Stimulated activated CD4-positive, alpha-beta T cell treated with anti-CD3 and anti-CD28 coated beads, Interleukin-2, amount 100 ng/mL, for 24 hours (primary cell): ENCODE measurements at regions not wholly inside any gene's neighbourhood (a gene's known extent, or its start where the extent isn't known, plus 50 kb on each side); places are given as distances from the start of the nearest gene placed in this dataset.

ENCODE experiments used
- DNase-seq, 2 donors: peaks; one replicate each; pipeline ENCODE4 v3.0.0-alpha.2; 2020

- no peak for DNase-seq
Measured at GRCh38 chr3:96169111-96169766, 645.2 kb upstream of the EPHA6 start.

DNA sequence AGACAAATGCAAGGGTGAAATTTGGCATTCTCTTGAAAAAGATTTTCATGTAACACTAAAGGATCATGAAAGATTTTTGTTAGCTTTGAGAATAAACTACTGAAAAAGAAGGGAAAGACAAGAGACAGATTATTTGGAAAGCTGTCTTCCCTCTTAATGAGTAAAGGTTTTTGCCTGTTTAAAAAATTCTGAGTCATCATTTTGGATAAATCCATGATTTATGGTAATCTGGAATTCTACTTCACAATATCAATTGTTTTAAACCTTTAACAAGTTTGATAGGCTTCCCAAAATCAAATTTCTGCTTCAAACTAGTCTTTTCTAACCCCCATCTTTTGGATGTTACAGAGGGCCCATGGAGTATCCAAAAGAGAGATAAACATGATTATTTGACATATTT is 641.5 kb upstream of the EPHA6 start:
- no peak for DNase-seq

DNA sequence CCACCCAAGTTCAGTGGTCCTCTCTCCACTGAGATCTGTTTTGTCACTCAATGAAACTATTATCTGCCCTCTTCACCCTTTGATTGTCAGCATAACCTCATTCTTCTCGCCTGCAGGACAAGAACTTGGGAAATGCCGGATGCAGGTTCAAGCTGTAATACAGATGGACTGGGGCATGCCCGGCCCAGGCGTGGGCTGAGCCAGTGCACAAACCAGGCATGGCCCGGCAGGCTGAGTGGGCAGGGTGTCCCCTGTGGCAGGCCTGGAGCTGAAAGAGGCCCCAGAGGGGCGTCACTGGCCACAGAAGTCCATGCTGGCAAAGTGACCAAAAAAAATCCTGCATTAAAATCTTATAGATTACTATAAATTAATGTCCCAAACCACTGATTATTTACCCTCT is 638.9 kb upstream of the EPHA6 start:
- no peak for DNase-seq

DNA sequence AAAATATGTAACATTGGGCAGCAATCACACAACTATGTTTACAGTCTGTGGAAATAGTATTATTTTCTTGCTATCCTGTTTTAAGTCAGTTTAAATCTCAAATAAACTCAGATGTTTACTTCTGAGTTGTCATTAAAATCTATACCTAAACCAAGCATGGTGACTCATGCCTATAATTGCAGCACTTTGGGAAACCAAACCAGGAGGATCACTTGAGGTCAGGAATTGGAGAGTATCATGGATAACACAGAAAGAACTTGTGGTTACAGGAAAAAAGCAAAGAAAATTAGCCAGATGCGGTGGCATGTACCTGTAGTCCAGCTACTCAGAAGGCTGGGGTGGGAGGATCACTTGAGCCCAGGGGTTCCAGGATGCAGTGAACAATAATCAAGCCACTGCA is 631.6 kb upstream of the EPHA6 start:
- DNase-seq, result no peak

- no peak for DNase-seq
Measured at GRCh38 chr3:96183871-96184270, 630.5 kb upstream of the EPHA6 start.

GRCh38 chr3:96190024-96190616 is 624.3 kb upstream of the EPHA6 start:
- DNase-seq, result no peak

- no peak for DNase-seq
Measured at GRCh38 chr3:96192966-96193550, 621.3 kb upstream of the EPHA6 start.

GRCh38 chr3:96200897-96201296 is 613.5 kb upstream of the EPHA6 start:
- DNase-seq, result no peak

DNA sequence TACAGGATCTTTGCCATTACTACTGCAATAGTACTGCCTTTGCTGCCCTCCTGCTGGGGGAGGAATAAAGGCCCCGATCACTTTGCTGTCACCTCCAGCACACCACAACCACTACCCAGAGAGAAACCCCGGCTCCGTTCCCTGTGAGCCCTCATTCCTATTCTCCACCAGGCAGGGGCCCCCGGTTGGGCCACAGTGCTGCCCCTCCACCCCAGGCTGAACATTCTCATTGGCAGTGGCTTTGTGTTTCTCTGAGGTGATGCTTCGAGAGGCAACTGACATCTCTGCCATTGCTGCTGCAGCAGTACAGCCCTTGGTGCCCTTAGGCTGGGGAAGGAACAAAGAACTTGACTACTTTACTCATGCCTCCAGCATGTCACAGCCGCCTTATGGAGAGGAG is 612.9 kb upstream of the EPHA6 start:
- DNase-seq, result no peak

DNA sequence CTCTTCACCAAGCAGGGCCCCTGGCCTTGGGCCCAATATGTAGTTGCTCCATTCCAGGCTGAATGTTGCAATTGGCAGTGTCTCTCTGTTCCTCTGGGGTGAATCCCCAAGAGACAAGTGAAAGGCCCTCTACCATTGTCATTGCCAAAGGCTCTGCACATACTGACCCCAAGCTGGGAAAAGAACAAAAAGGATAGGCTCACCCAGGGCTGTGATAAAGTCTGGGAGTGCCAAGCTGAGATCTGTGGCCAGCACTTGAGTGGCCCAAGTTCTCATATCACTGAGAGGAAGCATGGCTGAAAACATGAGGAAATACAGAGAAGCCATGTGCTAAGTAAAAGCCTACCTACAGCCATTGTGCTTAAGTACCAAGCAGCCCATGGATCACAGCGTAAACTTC is 612.2 kb upstream of the EPHA6 start:
- no peak for DNase-seq

DNA sequence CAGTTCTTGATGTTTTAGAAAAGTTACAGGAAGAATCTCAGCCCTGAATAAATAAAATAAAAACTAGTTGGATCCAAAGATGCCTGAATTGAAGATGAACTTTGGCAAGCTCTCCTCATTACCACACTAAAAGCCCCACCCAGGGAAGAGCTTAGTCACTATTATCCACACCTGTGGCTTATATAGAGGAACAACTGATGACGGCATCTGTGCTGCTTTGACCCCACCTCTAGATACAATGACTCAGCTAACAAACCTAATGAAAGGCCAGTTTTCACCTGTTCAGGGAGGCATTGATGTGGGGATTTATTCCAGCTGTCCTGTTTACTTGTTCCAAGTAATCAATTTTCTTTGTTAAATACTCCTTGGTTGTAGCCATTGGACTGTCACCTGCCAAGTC is 604.7 kb upstream of the EPHA6 start:
- no peak for DNase-seq

- DNase-seq, result no peak
Measured at GRCh38 chr3:96213393-96213792, 601.0 kb upstream of the EPHA6 start.

GRCh38 chr3:96214941-96215340 is 599.5 kb upstream of the EPHA6 start:
- DNase-seq, result no peak

GRCh38 chr3:96225494-96225893 is 588.9 kb upstream of the EPHA6 start:
- no peak for DNase-seq

- DNase-seq, result no peak
Measured at GRCh38 chr3:96233679-96234078, 580.7 kb upstream of the EPHA6 start.

DNA sequence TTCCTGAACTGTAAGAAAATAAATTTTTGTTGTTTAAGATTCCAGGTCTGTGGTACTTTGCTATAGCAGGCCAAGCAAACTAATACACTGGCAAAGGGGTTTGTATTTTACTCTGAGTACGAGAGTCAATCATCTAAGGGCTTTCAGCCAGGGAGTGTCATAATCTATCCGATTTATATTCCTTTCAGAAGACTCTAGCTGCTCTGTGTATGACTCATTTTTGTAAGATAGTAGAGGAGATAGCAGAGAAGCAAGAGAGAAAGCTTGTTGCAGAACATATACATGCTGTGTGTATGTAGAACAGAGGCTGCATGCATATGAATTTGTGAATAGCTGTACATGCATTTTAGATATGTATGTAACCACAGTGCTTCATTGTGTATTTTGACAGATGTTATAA is 577.9 kb upstream of the EPHA6 start:
- no peak for DNase-seq

DNA sequence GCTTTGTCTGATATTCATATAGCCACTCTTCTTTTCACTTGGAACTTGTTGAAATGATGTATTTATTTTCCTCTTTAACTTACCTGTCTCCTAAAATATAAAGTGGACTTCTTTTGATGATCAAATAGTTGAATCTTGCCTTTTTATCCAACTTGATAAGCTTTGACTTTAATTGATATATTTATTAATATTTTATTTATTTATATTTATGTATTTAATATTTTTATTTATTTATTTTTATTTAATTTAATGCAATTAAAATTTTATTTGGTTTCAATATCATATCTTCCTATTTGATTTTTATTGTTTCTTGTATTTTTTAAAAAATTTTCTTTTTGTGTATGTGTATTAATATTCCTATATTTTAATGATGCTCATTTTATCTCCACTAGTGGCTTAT is 555.1 kb upstream of the EPHA6 start:
- no peak for DNase-seq

GRCh38 chr3:96264701-96265100 is 549.7 kb upstream of the EPHA6 start:
- DNase-seq, result no peak

GRCh38 chr3:96266395-96267190 is 547.8 kb upstream of the EPHA6 start:
- DNase-seq, result no peak

- DNase-seq, result no peak
Measured at GRCh38 chr3:96267577-96267976, 546.8 kb upstream of the EPHA6 start.

- DNase-seq, result no peak
Measured at GRCh38 chr3:96294143-96294542, 520.3 kb upstream of the EPHA6 start.

GRCh38 chr3:96300743-96301142 is 513.7 kb upstream of the EPHA6 start:
- no peak for DNase-seq

- DNase-seq, result no peak
Measured at GRCh38 chr3:96319166-96319565, 495.2 kb upstream of the EPHA6 start.

DNA sequence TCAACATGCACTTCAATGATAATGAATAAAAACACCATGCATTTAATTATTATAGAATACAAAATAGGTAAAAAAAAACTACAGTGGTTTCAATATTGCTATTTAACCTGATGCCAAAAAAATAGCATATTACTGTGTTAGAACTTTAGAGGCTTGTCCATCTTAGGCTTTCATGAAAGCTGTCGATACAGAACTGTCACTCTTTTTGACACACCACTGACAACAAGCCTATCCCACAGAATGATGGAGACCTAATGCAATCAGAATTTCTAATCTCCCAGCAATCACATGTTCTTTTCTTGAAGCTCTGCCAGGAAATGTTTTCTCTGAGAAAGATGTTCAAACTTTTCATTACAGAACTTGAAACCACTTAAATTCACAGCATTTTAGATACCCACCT is 490.3 kb upstream of the EPHA6 start:
- DNase-seq, result no peak
